A549 (cell line): ENCODE measurements at regions not wholly inside any gene's neighbourhood (a gene's known extent, or its start where the extent isn't known, plus 50 kb on each side); places are given as distances from the start of the nearest gene placed in this dataset.

ENCODE experiments used
- ATAC-seq, 2 experiments: fragments of 200-7000 bp in 1 of 2; fragments of >200 bp in 1 of 2; cut with Nextera tagmentation in 1 of 2; cut with Tn5 transposase in 1 of 2; 3 replicates each; pipeline versions ENCODE4 v1.8.0 to v1.9.1; 2018 to 2020; ENCODE audit warnings: mild to moderate bottlenecking in 1 of 2, moderate library complexity in 1 of 2
- CTCF ChIA-PET: fragments of 300-600 bp; sonication (Branson Sonifier 250); formaldehyde crosslinking; extraction: SDS; loops from one replicate; lab custom pipeline; 2021; ENCODE audit warnings: antibody characterized with exemption, inconsistent platforms; lab: Yijun Ruan, JAX
- POLR2A ChIA-PET: fragments of 350-600 bp; formaldehyde crosslinking; extraction: SDS; loops from one replicate; lab custom pipeline; 2021; ENCODE audit warnings: antibody characterized with exemption, inconsistent platforms; lab: Yijun Ruan, JAX
- DNase-seq, 2 experiments: peaks; one replicate each; pipeline versions ENCODE4 v3.0.0 to v3.0.0-alpha.2; 2011 to 2016; ENCODE audit warnings: low read depth in 1 of 2, low spot score in 1 of 2
- FAIRE-seq: peaks from 2 replicates; lab custom pipeline; 2011; peaks lifted over from hg19 to GRCh38; lab: Jason Lieb, UNC
- H3K27ac ChIP-seq, 2 experiments: fragments of >200 bp; sonication (Bioruptor Twin); formaldehyde crosslinking; 3 replicates each; pipeline ENCODE4 v1.5.1; 2016 to 2017
- H3K4me1 ChIP-seq: fragments of >200 bp; sonication (Bioruptor Twin); formaldehyde crosslinking; 3 replicates; pipeline ENCODE4 v1.6.1; 2016
- H3K4me2 ChIP-seq: fragments of >200 bp; sonication (Bioruptor Twin); formaldehyde crosslinking; 3 replicates; pipeline ENCODE4 v1.6.1; 2016
- H3K4me3 ChIP-seq: fragments of >200 bp; sonication (Bioruptor Twin); formaldehyde crosslinking; 3 replicates; pipeline ENCODE4 v1.5.1; 2016
- H3K9me3 ChIP-seq: fragments of >200 bp; sonication (Bioruptor Twin); formaldehyde crosslinking; 3 replicates; pipeline ENCODE4 v1.6.1; 2016
- BHLHE40 ChIP-seq: IDR thresholded peaks from 2 replicates; pipeline ENCODE4 v1.6.1; 2012; ENCODE audit warnings: low read depth, low read length, inconsistent platforms
- CHD2 ChIP-seq: fragments of 150-350 bp; IDR thresholded peaks from 2 replicates; pipeline ENCODE4 v1.6.1; 2014; ENCODE audit warnings: low read length; ENCODE audit not compliant: partially characterized antibody
- CHD4 ChIP-seq: fragments of 200-600 bp; sonication (generic); IDR thresholded peaks from 2 replicates; pipeline ENCODE4 v1.6.1; 2016; ENCODE audit warnings: antibody characterized with exemption, mild to moderate bottlenecking, borderline replicate concordance
- EHF ChIP-seq: fragments of 250-450 bp; sonication (Bioruptor Pico); IDR thresholded peaks from 2 replicates; pipeline ENCODE4 v1.5.0; 2020; ENCODE audit warnings: mild to moderate bottlenecking
- EHMT2 ChIP-seq: fragments of 200-600 bp; sonication (generic); IDR thresholded peaks from 2 replicates; pipeline ENCODE4 v1.6.1; 2016; ENCODE audit warnings: antibody characterized with exemption, low read depth, mild to moderate bottlenecking, moderate library complexity
- EP300 ChIP-seq, 2 experiments: fragments of >200 bp; sonication (Bioruptor Twin); formaldehyde crosslinking; IDR thresholded peaks; 2 replicates in 1 of 2; 3 replicates in 1 of 2; pipeline ENCODE4 v1.6.1; 2016 to 2017
- FOSL2 ChIP-seq, 2 experiments: fragments of 450-650 bp in 1 of 2; fragments of >200 bp in 1 of 2; sonication (Bioruptor Twin) in 1 of 2; formaldehyde crosslinking; IDR thresholded peaks; 2 replicates each; pipeline versions ENCODE4 v1.5.0 to v1.6.1; 2016 to 2020; ENCODE audit warnings: mild to moderate bottlenecking in 1 of 2, moderate library complexity in 1 of 2
- FOXS1 ChIP-seq: fragments of 250-450 bp; sonication (Bioruptor Pico); IDR thresholded peaks from 2 replicates; pipeline ENCODE4 v1.5.0; 2020; ENCODE audit warnings: mild to moderate bottlenecking, moderate library complexity
- HDAC2 ChIP-seq: fragments of 200-600 bp; sonication (generic); IDR thresholded peaks from 2 replicates; pipeline ENCODE4 v1.6.1; 2016
- HOXA7 ChIP-seq: fragments of 250-450 bp; sonication (Bioruptor Pico); IDR thresholded peaks from 2 replicates; pipeline ENCODE4 v1.5.0; 2020; ENCODE audit warnings: mild to moderate bottlenecking, moderate library complexity
- HOXB5 ChIP-seq: fragments of 250-450 bp; sonication (Bioruptor Pico); IDR thresholded peaks from 2 replicates; pipeline ENCODE4 v1.5.0; 2020; ENCODE audit warnings: mild to moderate bottlenecking, moderate library complexity
- JUNB ChIP-seq: fragments of >200 bp; sonication (Bioruptor Twin); formaldehyde crosslinking; IDR thresholded peaks from 2 replicates; pipeline ENCODE4 v1.6.1; 2016
- KDM5A ChIP-seq: fragments of 200-600 bp; sonication (generic); IDR thresholded peaks from 2 replicates; pipeline ENCODE4 v1.6.1; 2016; ENCODE audit warnings: antibody characterized with exemption, mild to moderate bottlenecking
- MAFK ChIP-seq: fragments of 450-650 bp; IDR thresholded peaks from 2 replicates; pipeline ENCODE4 v1.6.1; 2014; ENCODE audit not compliant: partially characterized antibody
- MAZ ChIP-seq: fragments of 150-350 bp; IDR thresholded peaks from 2 replicates; pipeline ENCODE4 v1.6.1; 2014; ENCODE audit warnings: antibody characterized with exemption, low read depth, low read length, borderline replicate concordance
- NFE2L2 ChIP-seq: fragments of 150-350 bp; conservative IDR thresholded peaks from 2 replicates; pipeline ENCODE4 v1.6.1; 2014; ENCODE audit warnings: low read length
- NPAS2 ChIP-seq: fragments of 250-450 bp; sonication (Bioruptor Pico); IDR thresholded peaks from 2 replicates; pipeline ENCODE4 v1.8.0; 2022; ENCODE audit warnings: mild to moderate bottlenecking, moderate library complexity, borderline replicate concordance
- NR3C1 ChIP-seq: fragments of >200 bp; sonication (Bioruptor Twin); formaldehyde crosslinking; IDR thresholded peaks from 3 replicates; pipeline ENCODE4 v1.6.1; 2017
- PHF8 ChIP-seq: fragments of 200-600 bp; sonication (generic); IDR thresholded peaks from 2 replicates; pipeline ENCODE4 v1.6.1; 2016; ENCODE audit warnings: low read depth, mild to moderate bottlenecking, antibody characterized with exemption, moderate library complexity, borderline replicate concordance
- POLR2A ChIP-seq: IDR thresholded peaks from 2 replicates; pipeline ENCODE4 v1.6.1; 2012; ENCODE audit warnings: mild to moderate bottlenecking, low read length
- RAD21 ChIP-seq, 2 experiments: fragments of >200 bp in 1 of 2; sonication (Bioruptor Twin) in 1 of 2; formaldehyde crosslinking in 1 of 2; IDR thresholded peaks in 1 of 2; conservative IDR thresholded peaks in 1 of 2; 2 replicates in 1 of 2; 3 replicates in 1 of 2; pipeline ENCODE4 v1.6.1; 2012 to 2018; ENCODE audit warnings: inconsistent platforms in 1 of 2
- SMC3 ChIP-seq: fragments of >200 bp; sonication (Bioruptor Twin); formaldehyde crosslinking; IDR thresholded peaks from 3 replicates; pipeline ENCODE4 v1.6.1; 2018; ENCODE audit warnings: inconsistent platforms
- SREBF2 ChIP-seq: fragments of 450-650 bp; IDR thresholded peaks from 2 replicates; pipeline ENCODE4 v1.6.1; 2014; ENCODE audit warnings: mild to moderate bottlenecking, moderate library complexity
- USF2 ChIP-seq: fragments of 450-650 bp; IDR thresholded peaks from 2 replicates; pipeline ENCODE4 v1.6.1; 2014; ENCODE audit warnings: antibody characterized with exemption
- ZFP36 ChIP-seq: fragments of 450-650 bp; IDR thresholded peaks from 2 replicates; pipeline ENCODE4 v1.6.1; 2014; ENCODE audit warnings: borderline replicate concordance; ENCODE audit not compliant: partially characterized antibody
- ZSCAN20 ChIP-seq: fragments of 250-450 bp; sonication (Bioruptor Pico); IDR thresholded peaks from 2 replicates; pipeline ENCODE4 v1.8.0; 2022; ENCODE audit warnings: mild to moderate bottlenecking, moderate library complexity
- WGBS: methylation state at CpG from one replicate; pipeline ENCODE4 v1.1.6; 2017; ENCODE audit errors: missing lambda C conversion rate; 5-methylcytosine and 5-hydroxymethylcytosine counted together
- TF ChIP-seq, protein P1 (sequence below): fragments of 250-450 bp; sonication (Bioruptor Pico); IDR thresholded peaks from 2 replicates; pipeline ENCODE4 v1.5.0; 2021; ENCODE audit warnings: mild to moderate bottlenecking, moderate library complexity, borderline replicate concordance
- TF ChIP-seq, protein P2 (sequence below): IDR thresholded peaks from 2 replicates; pipeline ENCODE4 v1.6.1; 2012
- TF ChIP-seq, protein P3 (sequence below): fragments of 150-350 bp; IDR thresholded peaks from 2 replicates; pipeline ENCODE4 v1.6.1; 2014; ENCODE audit warnings: low read depth, mild to moderate bottlenecking, low read length

GRCh38 chr13:58142952-58143351 lies 511.4 kb downstream of the PCDH17 start:
- CTCF ChIA-PET: no interaction called here
- Histone ChIP-seq H3K4me3 (no peak overlapping the region), H3K27ac (no peak overlapping the region), H3K4me2 (no peak overlapping the region), H3K9me3 (no peaks in the 10 kb centered on the region), H3K4me1 (no peaks in the 10 kb centered on the region)
- TF ChIP-seq ZFP36 (no peak), MAFK (peak; percentile 42), EHMT2 (no peak)
- no peak for FAIRE-seq
- no peak for DNase-seq
- POLR2A ChIA-PET: no interaction called here
- WGBS: 53% methylated on average over 1 of the region's 1 CpG
- ATAC-seq: no peak

DNA sequence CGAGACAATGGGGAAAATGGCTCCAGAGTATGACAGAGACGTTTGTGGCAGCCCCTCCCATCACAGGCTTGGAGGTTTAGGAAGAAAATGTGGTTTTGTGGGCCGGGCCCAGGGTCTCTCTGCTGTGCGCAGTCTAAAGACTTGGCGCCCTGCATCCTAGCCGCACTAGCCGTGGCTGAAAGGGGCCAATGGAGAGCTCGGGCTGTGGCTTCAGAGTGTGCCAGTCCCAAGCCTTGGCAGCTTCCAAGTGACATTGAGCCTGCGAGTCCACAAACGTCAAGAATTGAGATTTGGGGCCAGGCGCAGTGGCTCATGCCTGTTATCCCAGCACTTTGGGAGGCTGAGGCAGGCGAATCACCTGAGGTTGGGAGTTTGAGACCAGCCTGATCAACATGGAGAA lies 513.1 kb downstream of the PCDH17 start:
- H3K4me1 ChIP-seq: no peaks in the 10 kb centered on the region
- WGBS: 12% methylated on average over 10 of the region's 12 CpGs
- TF ChIP-seq FOXS1: no peak
- TF ChIP-seq SMC3: no peak
- TF ChIP-seq EHF (CRISPR knock-in tag): no peak
- no peak for TF ChIP-seq SREBF2
- no peak for TF ChIP-seq USF2
- no peak for TF ChIP-seq PHF8
- TF ChIP-seq EP300 (IDR thresholded peaks at IDR 0.05): no peak
- TF ChIP-seq KDM5A: no peak
- no peak for TF ChIP-seq ZSCAN20 (CRISPR knock-in tag)
- TF ChIP-seq CHD2: no peak
- TF ChIP-seq, protein P1, sequence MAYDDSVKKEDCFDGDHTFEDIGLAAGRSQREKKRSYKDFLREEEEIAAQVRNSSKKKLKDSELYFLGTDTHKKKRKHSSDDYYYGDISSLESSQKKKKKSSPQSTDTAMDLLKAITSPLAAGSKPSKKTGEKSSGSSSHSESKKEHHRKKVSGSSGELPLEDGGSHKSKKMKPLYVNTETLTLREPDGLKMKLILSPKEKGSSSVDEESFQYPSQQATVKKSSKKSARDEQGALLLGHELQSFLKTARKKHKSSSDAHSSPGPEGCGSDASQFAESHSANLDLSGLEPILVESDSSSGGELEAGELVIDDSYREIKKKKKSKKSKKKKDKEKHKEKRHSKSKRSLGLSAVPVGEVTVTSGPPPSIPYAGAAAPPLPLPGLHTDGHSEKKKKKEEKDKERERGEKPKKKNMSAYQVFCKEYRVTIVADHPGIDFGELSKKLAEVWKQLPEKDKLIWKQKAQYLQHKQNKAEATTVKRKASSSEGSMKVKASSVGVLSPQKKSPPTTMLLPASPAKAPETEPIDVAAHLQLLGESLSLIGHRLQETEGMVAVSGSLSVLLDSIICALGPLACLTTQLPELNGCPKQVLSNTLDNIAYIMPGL (CRISPR knock-in tag): no peak
- TF ChIP-seq BHLHE40: no peak
- TF ChIP-seq NR3C1: no peak
- TF ChIP-seq EHMT2: no peak
- no peak for TF ChIP-seq HOXA7 (CRISPR knock-in tag)
- TF ChIP-seq NFE2L2: no peak
- TF ChIP-seq, protein P2, sequence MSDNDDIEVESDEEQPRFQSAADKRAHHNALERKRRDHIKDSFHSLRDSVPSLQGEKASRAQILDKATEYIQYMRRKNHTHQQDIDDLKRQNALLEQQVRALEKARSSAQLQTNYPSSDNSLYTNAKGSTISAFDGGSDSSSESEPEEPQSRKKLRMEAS: no peak
- TF ChIP-seq, all 56 proteins: peak for 0
- DNase-seq: no peak
- CTCF ChIA-PET: interaction anchor here (0.7 kb wide), 1 partner anchor 235 kb away, joined by 4 read pairs; no protein-coding TSS in a partner anchor
- POLR2A ChIA-PET: no interaction called here
- FAIRE-seq: no peak
- no peak overlapping the region for H3K27ac ChIP-seq
- no peak overlapping the region for H3K4me3 ChIP-seq
- no peak for ATAC-seq
- no peaks in the 10 kb centered on the region for H3K9me3 ChIP-seq
- H3K4me2 ChIP-seq: no peak overlapping the region

DNA sequence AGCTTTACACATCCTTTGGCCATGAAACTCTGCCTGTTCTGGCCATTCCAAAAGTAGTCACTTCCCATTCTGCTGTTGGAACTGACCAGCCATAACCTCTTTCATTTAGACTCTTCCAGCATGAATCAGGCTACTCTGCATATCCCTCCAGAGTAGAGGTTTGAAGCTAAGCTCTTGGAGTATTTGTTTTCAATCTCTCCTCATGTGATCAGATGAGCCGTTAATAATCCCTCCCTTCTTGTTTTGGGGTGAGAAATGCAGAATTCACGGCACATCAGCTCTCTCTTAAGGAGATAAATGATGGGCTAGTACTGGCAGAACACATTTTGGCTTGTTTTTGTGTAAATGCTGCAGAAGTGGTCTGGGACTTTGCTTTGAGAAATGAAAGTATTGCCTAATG lies 519.9 kb downstream of the PCDH17 start:
- Histone ChIP-seq H3K4me2 (no peak overlapping the region), H3K27ac (no peak overlapping the region), H3K4me1 (no peaks in the 10 kb centered on the region), H3K9me3 (no peaks in the 10 kb centered on the region), H3K4me3 (no peak overlapping the region)
- POLR2A ChIA-PET: no interaction called here
- DNase-seq (no peak), FAIRE-seq (no peak), ATAC-seq (no peak)
- CTCF ChIA-PET: no interaction called here
- 5% methylated on average over 2 of the region's 2 CpGs for WGBS
- TF ChIP-seq NFE2L2 (no peak), HOXB5 (no peak), JUNB (no peak), CHD4 (no peak), FOSL2 (IDR thresholded peaks at IDR 0.05) (no peak), FOSL2 (CRISPR knock-in tag; IDR thresholded peaks at IDR 0.05) (no peak), MAZ (no peak), NPAS2 (CRISPR knock-in tag) (no peak), POLR2A (no peak), RAD21 (conservative IDR thresholded peaks at IDR 0.05 in 1 of 2, IDR thresholded peaks at IDR 0.05 in 1 of 2) (no peak), HDAC2 (no peak), PHF8 (no peak), EHMT2 (no peak)
- TF ChIP-seq, protein P1 (CRISPR knock-in tag): no peak
- TF ChIP-seq, protein P3, sequence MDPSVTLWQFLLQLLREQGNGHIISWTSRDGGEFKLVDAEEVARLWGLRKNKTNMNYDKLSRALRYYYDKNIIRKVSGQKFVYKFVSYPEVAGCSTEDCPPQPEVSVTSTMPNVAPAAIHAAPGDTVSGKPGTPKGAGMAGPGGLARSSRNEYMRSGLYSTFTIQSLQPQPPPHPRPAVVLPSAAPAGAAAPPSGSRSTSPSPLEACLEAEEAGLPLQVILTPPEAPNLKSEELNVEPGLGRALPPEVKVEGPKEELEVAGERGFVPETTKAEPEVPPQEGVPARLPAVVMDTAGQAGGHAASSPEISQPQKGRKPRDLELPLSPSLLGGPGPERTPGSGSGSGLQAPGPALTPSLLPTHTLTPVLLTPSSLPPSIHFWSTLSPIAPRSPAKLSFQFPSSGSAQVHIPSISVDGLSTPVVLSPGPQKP: no peak
